SK-N-SH (cell line): ENCODE measurements at regions not wholly inside any gene's neighbourhood (a gene's known extent, or its start where the extent isn't known, plus 50 kb on each side); places are given as distances from the start of the nearest gene placed in this dataset.
"Not testable (repeated sequence)": the region's sequence is repeated elsewhere in the genome, so short reads cannot be mapped to it uniquely, and the experiment has no call there.

ENCODE experiments used
- CTCF ChIA-PET: fragments of 300-600, 350-600 bp; formaldehyde crosslinking; extraction: SDS; loops from one replicate; lab custom pipeline; 2021; lab: Yijun Ruan, JAX
- POLR2A ChIA-PET: fragments of 350-600 bp; sonication (Branson Sonifier 250); formaldehyde crosslinking; extraction: SDS; loops from one replicate; lab custom pipeline; 2020; ENCODE audit warnings: antibody characterized with exemption, inconsistent platforms; lab: Yijun Ruan, JAX
- DNase-seq: peaks from one replicate; pipeline ENCODE4 v3.0.0; 2012
- H2AFZ ChIP-seq: fragments of 200-600 bp; sonication (generic); 2 replicates; pipeline ENCODE4 v1.8.1; 2016; ENCODE audit warnings: antibody characterized with exemption, mild to moderate bottlenecking, low read depth
- H3F3A ChIP-seq: fragments of 200-600 bp; sonication (generic); replicated peaks from 2 replicates; pipeline ENCODE3; 2016; ENCODE audit warnings: antibody characterized with exemption, mild to moderate bottlenecking; ENCODE audit not compliant: insufficient read depth
- H3K27ac ChIP-seq, 2 experiments: fragments of 200-500 bp in 1 of 2; fragments of 200-600 bp in 1 of 2; sonication (Bioruptor generic) in 1 of 2; sonication (generic), shearing (Covaris generic) in 1 of 2; 2 replicates each; pipeline versions ENCODE4 v1.5.1 to v1.6.1; 2014 to 2016; ENCODE audit warnings: low read depth in 2 of 2, inconsistent platforms in 1 of 2, low read length in 1 of 2, mild to moderate bottlenecking in 1 of 2, mixed read lengths in 1 of 2
- H3K27me3 ChIP-seq: fragments of 200-600 bp; sonication (generic), shearing (Covaris generic); 2 replicates; pipeline ENCODE4 v1.6.1; 2016; ENCODE audit warnings: mixed run types; ENCODE audit not compliant: insufficient read depth
- H3K36me3 ChIP-seq, 2 experiments: fragments of 200-500 bp in 1 of 2; fragments of 200-600 bp in 1 of 2; sonication (Bioruptor generic) in 1 of 2; sonication (generic) in 1 of 2; replicated peaks in 1 of 2; 2 replicates each; pipeline versions ENCODE3 to v1.5.1; 2014 to 2016; ENCODE audit warnings: low read length in 1 of 2, mild to moderate bottlenecking in 1 of 2; ENCODE audit not compliant: insufficient read depth in 2 of 2, control insufficient read depth in 1 of 2
- H3K4me1 ChIP-seq, 2 experiments: fragments of 200-500 bp in 1 of 2; fragments of 200-600 bp in 1 of 2; sonication (Bioruptor generic) in 1 of 2; sonication (generic), shearing (Covaris generic) in 1 of 2; 2 replicates each; pipeline versions ENCODE4 v1.5.1 to v1.6.1; 2014 to 2016; ENCODE audit warnings: low read depth in 1 of 2, low read length in 1 of 2, mixed run types in 1 of 2; ENCODE audit not compliant: insufficient read depth in 2 of 2, control insufficient read depth in 1 of 2
- H3K4me2 ChIP-seq: fragments of 200-600 bp; sonication (generic), shearing (Covaris generic); 2 replicates; pipeline ENCODE4 v1.6.1; 2017; ENCODE audit warnings: mixed run types
- H3K4me3 ChIP-seq, 2 experiments: fragments of 200-500 bp in 1 of 2; fragments of 200-600 bp in 1 of 2; sonication (Bioruptor generic) in 1 of 2; sonication (generic), shearing (Covaris generic) in 1 of 2; 2 replicates each; pipeline versions ENCODE4 v1.5.1 to v1.8.1; 2014 to 2016; ENCODE audit warnings: low read depth in 2 of 2, inconsistent platforms in 1 of 2, low read length in 1 of 2, mild to moderate bottlenecking in 1 of 2, mixed read lengths in 1 of 2, moderate library complexity in 1 of 2
- H3K79me2 ChIP-seq: fragments of 200-600 bp; sonication (generic); 2 replicates; pipeline ENCODE4 v1.8.1; 2017; ENCODE audit warnings: mild to moderate bottlenecking; ENCODE audit not compliant: insufficient read depth
- H3K9ac ChIP-seq: fragments of 200-600 bp; sonication (generic); 2 replicates; pipeline ENCODE4 v1.6.1; 2017; ENCODE audit warnings: mixed run types
- H3K9me2 ChIP-seq: fragments of 200-600 bp; sonication (generic); 2 replicates; pipeline ENCODE4 v1.6.1; 2017; ENCODE audit warnings: mixed run types
- H3K9me3 ChIP-seq: fragments of 200-600 bp; sonication (generic); 2 replicates; pipeline ENCODE4 v1.6.1; 2017; ENCODE audit warnings: mixed run types, mild to moderate bottlenecking, moderate library complexity
- H4K20me1 ChIP-seq: fragments of 200-600 bp; sonication (generic); 2 replicates; pipeline ENCODE4 v1.6.1; 2017; ENCODE audit warnings: mild to moderate bottlenecking, mixed run types; ENCODE audit not compliant: insufficient read depth
- WGBS: methylation state at CpG from one replicate; pipeline ENCODE4 v1.1.6; 2017; ENCODE audit warnings: low lambda C conversion rate; 5-methylcytosine and 5-hydroxymethylcytosine counted together

GRCh38 chr3:125781678-125782077, 186.4 kb upstream of the OSBPL11 start:
- H3K4me2 ChIP-seq, H3K9me3 ChIP-seq, H4K20me1 ChIP-seq, H3K4me3 ChIP-seq, CTCF ChIA-PET, H3K9me2 ChIP-seq, H3K36me3 ChIP-seq, H3K4me1 ChIP-seq, H3K27me3 ChIP-seq, POLR2A ChIA-PET, H2AFZ ChIP-seq, DNase-seq, H3F3A ChIP-seq, H3K9ac ChIP-seq, H3K27ac ChIP-seq, H3K79me2 ChIP-seq: not testable (repeated sequence)
- 24% methylated on average over 2 of the region's 2 CpGs for WGBS

GRCh38 chr3:125790312-125790711, 178.7 kb upstream of the ROPN1B start:
- 30% methylated on average over 3 of the region's 3 CpGs for WGBS
- DNase-seq, CTCF ChIA-PET: not testable (repeated sequence)

DNA sequence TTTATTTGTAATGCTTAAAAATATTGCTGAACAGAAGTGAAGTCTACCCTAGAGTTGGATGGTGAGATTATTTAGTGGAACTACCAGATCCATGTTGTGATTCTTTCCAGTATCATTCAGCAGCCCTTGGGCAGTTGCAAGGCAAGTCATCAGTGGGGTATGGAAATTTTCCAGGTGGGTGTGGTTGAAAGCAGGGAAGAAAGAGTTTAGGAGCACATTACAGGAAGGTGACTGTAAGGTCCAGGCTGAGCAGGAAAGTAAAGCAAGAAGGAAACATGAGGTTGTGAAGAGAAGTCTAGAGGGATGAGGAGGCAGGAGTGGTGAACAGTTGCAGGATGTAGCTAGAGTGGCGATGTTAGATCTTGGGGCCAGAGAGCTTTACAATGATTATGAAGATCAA, 178.0 kb upstream of the ROPN1B start:
- H3K27me3 ChIP-seq, H3K9me3 ChIP-seq, H3K9ac ChIP-seq, H4K20me1 ChIP-seq, H3K4me1 ChIP-seq, H3F3A ChIP-seq, H3K4me3 ChIP-seq, H3K9me2 ChIP-seq, H3K27ac ChIP-seq, POLR2A ChIA-PET, DNase-seq, H3K36me3 ChIP-seq, CTCF ChIA-PET, H3K79me2 ChIP-seq, H3K4me2 ChIP-seq, H2AFZ ChIP-seq: not testable (repeated sequence)
- WGBS: 52% methylated on average over 1 of the region's 1 CpG

More at GRCh38 chr3:125790312-125790711, 178.7 kb upstream of the ROPN1B start:
- H4K20me1 ChIP-seq, H3K4me3 ChIP-seq, H3K9me2 ChIP-seq, H3K79me2 ChIP-seq, H3K36me3 ChIP-seq, POLR2A ChIA-PET, H3K27ac ChIP-seq, H3K9me3 ChIP-seq, H3F3A ChIP-seq, H2AFZ ChIP-seq, H3K4me2 ChIP-seq, H3K27me3 ChIP-seq, H3K9ac ChIP-seq, H3K4me1 ChIP-seq: not testable (repeated sequence)

GRCh38 chr3:125810010-125810409, 159.0 kb upstream of the ROPN1B start:
- H3K27me3 ChIP-seq, H3K4me3 ChIP-seq, H2AFZ ChIP-seq, H3K9me2 ChIP-seq, POLR2A ChIA-PET, H3K4me2 ChIP-seq, H3K4me1 ChIP-seq, CTCF ChIA-PET, H3K9ac ChIP-seq, H3F3A ChIP-seq, H3K27ac ChIP-seq, H4K20me1 ChIP-seq, H3K36me3 ChIP-seq, H3K79me2 ChIP-seq, DNase-seq, H3K9me3 ChIP-seq: not testable (repeated sequence)
- 0% methylated on average over 3 of the region's 4 CpGs for WGBS

DNA sequence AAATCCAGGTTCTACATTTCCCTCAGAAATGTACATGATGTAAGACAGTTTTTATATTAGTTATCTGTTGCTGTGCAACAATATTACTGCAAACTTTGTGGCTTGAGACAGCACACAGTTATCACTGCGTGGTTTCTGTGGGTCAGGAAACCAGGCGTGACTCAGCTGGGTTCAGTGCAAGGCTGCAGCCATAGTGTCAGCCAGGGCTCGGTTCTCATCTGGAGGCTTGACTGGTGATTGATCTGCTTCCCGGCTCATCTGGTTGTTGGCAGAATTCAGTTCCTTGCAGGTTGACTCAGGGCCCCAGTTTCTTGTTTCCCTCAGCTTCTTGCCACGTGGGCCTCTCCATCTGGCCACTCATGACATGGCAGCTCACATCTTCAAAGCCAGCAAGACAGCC, 146.8 kb upstream of the ROPN1B start:
- POLR2A ChIA-PET, H3K4me2 ChIP-seq, DNase-seq, H2AFZ ChIP-seq, CTCF ChIA-PET, H3K27ac ChIP-seq, H3K4me3 ChIP-seq, H3K36me3 ChIP-seq, H3F3A ChIP-seq, H3K79me2 ChIP-seq, H3K27me3 ChIP-seq, H3K4me1 ChIP-seq, H4K20me1 ChIP-seq, H3K9ac ChIP-seq, H3K9me2 ChIP-seq, H3K9me3 ChIP-seq: not testable (repeated sequence)
- WGBS: 24% methylated on average over 4 of the region's 5 CpGs

GRCh38 chr3:125831005-125831750, 137.8 kb upstream of the ROPN1B start:
- H3K9me2 ChIP-seq, H4K20me1 ChIP-seq, H3K4me1 ChIP-seq, POLR2A ChIA-PET, H3K79me2 ChIP-seq, H2AFZ ChIP-seq, H3F3A ChIP-seq, H3K27ac ChIP-seq, CTCF ChIA-PET, H3K9me3 ChIP-seq, H3K4me2 ChIP-seq, H3K27me3 ChIP-seq, H3K4me3 ChIP-seq, DNase-seq, H3K9ac ChIP-seq, H3K36me3 ChIP-seq: not testable (repeated sequence)
- WGBS: 64% methylated on average over 2 of the region's 2 CpGs
